Muscle of back (tissue), 3 donors: ENCODE measurements at regions not wholly inside any gene's neighbourhood (a gene's known extent, or its start where the extent isn't known, plus 50 kb on each side); places are given as distances from the start of the nearest gene placed in this dataset.

Source experiments
- DNase-seq, 3 donors: peaks; one replicate each; pipeline versions ENCODE4 v3.0.0 to v3.0.0-alpha.2; 2013

DNA sequence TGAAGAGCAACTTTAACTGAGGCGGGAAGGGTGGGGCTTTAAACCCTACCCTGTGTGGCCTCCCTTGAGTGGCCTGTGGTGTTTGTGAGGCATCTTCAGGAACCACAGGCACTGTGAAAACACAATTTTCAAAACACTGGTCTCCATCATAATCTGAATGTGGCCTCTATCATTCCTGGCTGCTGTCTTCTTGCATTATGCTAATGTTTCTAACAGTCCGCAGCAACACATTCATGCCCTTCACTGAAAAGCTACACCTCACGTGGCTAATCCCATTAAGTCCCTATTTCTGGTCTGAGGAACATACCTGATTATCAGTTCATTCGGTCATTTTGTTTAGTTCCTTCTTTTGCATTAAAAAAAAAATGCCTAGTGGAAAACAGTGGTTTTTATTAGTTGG, 94.6 kb downstream of the F11 start:
- no peak for DNase-seq

DNA sequence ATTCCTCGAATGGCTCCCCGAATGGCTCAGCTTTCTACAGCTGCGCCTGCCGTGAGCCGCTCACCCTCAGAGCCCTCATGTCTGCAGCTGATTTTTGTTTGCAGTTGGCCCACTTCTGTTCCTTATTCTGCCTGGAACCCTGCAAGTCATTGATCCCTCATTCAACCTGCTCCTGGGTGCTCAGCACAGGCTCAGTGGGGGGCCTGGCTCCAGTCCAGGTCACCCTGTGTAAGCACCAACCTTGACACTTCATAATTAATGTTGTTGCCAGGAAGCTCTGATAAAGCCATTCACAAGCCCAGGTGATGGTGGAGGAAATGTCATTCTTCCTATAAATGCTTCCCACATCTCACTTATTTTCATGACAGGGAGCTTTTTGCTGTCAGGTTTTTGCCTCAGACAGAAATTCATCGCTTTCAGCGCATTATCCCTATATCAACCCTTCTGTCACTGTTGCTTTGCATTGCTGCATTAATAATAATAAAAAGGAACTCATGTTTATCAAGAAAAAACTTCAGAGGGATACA, 85.7 kb downstream of the F11 start:
- DNase-seq, result no peak

DNA sequence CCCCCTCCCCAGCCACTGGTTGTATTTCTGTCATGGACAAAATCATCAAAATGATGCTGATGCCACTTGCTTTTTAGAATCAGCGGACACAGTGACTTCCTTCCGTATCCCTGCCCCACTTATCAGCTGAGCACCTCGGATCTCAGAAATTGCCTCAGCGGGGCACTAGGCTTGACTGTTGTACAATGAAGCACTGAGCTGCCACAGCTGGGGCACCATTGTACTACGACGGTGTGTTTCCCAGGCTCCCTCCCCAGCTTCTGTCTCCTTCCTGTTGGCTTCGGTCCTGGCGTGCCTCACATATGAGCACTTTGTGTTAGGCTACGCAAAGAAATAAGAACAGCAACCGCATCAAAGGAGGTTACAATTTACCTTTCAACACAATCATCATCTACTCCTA, 82.4 kb downstream of the F11 start:
- DNase-seq, result no peak

DNA sequence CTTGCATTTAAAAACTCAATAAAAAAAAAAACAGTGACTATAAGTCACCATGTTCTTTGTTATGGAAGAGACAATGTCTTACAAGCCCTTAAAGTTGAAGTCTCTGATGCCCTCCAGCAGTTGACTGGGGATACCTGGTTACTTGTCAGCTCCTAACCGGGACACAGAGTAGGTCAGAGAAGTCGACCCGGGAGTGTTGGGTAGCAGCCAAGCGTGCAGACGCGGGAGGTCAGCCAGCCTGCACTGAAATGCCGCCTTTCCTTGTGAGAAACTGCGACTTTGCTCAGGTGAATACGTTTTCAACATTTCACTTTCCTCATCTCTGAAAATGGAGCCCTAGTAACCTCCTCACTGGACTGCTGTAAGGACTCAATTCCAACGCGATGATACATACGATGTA, 81.8 kb downstream of the F11 start:
- no peak for DNase-seq

DNA sequence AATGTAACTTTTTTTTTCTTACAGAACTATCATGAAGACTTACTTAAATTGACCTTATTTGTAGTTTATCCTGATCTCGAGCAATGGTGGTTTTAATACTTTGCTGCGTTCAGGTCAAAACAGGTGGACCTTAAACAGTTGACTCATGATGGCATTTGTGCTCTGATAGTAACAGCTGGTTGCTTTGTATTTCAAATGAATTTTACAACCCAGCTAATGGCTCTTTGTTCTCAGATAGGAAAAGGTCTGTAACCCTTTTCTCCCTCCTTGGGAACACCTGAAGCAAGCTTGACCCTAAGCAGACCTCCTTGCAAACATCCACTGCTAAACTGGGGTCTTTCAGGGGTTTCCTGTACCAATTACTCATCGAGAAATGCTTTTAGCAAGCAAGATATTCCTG, 79.2 kb downstream of the F11 start:
- DNase-seq, result no peak

DNA sequence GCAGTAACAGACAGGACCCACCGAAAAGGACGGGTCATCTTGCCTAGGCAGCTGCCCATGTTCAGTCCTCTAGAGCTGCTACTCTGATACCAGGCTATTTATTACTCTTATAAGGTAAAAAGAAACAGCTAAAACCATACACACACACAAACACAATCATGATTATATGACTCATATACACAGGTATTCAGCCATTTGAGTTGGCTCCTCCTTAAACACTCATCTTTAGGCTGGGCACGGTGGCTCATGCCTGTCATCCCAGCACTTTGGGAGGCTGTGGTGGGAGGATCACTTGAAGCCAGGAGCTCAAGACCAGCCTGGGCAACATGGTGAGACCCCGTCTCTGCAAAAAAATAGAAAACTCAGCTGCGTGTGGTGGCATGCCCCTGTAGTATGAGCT, 76.6 kb downstream of the F11 start:
- DNase-seq, result no peak

DNA sequence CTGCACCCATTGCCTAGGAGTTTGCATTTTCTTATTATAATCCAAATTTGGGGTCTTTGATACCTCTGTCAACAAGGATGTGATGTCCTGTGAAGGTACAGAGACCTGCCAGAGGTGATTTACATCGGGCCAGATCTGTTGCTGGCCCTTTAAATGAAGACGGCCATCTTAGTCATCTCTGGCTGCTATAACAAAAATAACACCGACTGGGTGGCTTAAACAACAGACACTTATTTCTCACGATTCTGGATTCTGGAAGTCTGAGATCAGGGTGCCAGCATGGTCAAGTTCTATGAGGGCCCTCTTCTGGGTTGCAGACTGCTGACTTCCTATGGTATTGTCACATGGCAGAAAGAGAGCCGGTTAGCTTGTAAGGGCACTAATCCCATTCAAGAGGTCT, 75.7 kb downstream of the F11 start:
- no peak for DNase-seq
